GM23338 (cell line): ENCODE measurements at regions not wholly inside any gene's neighbourhood (a gene's known extent, or its start where the extent isn't known, plus 50 kb on each side); places are given as distances from the start of the nearest gene placed in this dataset.
A peak's percentile ranks its signal among the peaks of the same experiment; 100 is the strongest.

Experiments
- ATAC-seq: fragments of 200-7000 bp; cut with Tn5 transposase; 3 replicates; pipeline ENCODE4 v1.9.1; 2020
- DNase-seq: peaks from one replicate; pipeline ENCODE4 v3.0.0-alpha.2; 2015; ENCODE audit warnings: low spot score
- H2AFZ ChIP-seq: fragments of 200-600 bp; sonication (generic); 2 replicates; pipeline ENCODE4 v1.8.0; 2016; ENCODE audit warnings: antibody characterized with exemption, mild to moderate bottlenecking, moderate library complexity
- H3F3A ChIP-seq: fragments of 200-600 bp; sonication (generic); replicated peaks from 2 replicates; pipeline ENCODE4 v1.8.0; 2017; ENCODE audit warnings: antibody characterized with exemption, mixed run types, low read depth
- H3K27ac ChIP-seq: fragments of 200-600 bp; sonication (generic); 2 replicates; pipeline ENCODE4 v1.6.1; 2016; ENCODE audit warnings: low read depth
- H3K27me3 ChIP-seq: fragments of 200-600 bp; sonication (generic); 2 replicates; pipeline ENCODE4 v1.8.0; 2016; ENCODE audit warnings: mild to moderate bottlenecking, mixed run types, moderate library complexity; ENCODE audit not compliant: insufficient read depth
- H3K36me3 ChIP-seq: fragments of 200-600 bp; sonication (generic); 2 replicates; pipeline ENCODE4 v1.8.0; 2016; ENCODE audit warnings: mild to moderate bottlenecking; ENCODE audit not compliant: insufficient read depth
- H3K4me1 ChIP-seq: fragments of 200-600 bp; sonication (generic); 2 replicates; pipeline ENCODE4 v1.8.0; 2016; ENCODE audit warnings: mild to moderate bottlenecking, moderate library complexity; ENCODE audit not compliant: insufficient read depth
- H3K4me2 ChIP-seq: fragments of 200-600 bp; sonication (generic); 2 replicates; pipeline ENCODE4 v1.7.1; 2017; ENCODE audit warnings: mixed run types
- H3K4me3 ChIP-seq: fragments of 200-600 bp; sonication (generic); 2 replicates; pipeline ENCODE4 v1.6.1; 2016; ENCODE audit warnings: mixed run types
- H3K79me2 ChIP-seq: fragments of 200-600 bp; sonication (generic); replicated peaks from 2 replicates; pipeline ENCODE4 v1.8.0; 2017; ENCODE audit warnings: mild to moderate bottlenecking; ENCODE audit not compliant: insufficient read depth
- H3K9me2 ChIP-seq: fragments of 200-600 bp; sonication (generic); 2 replicates; pipeline ENCODE4 v1.8.0; 2017; ENCODE audit not compliant: insufficient read depth
- H4K20me1 ChIP-seq: fragments of 200-600 bp; sonication (generic); replicated peaks from 2 replicates; pipeline ENCODE4 v1.8.0; 2017; ENCODE audit warnings: mild to moderate bottlenecking; ENCODE audit not compliant: insufficient read depth
- H3K27ac Mint-ChIP-seq: 2 replicates; pipeline ENCODE4 v1.8.0; 2020; ENCODE audit warnings: inconsistent platforms, mild to moderate bottlenecking, moderate library complexity, mixed read lengths
- H3K27me3 Mint-ChIP-seq: 3 replicates; pipeline ENCODE4 v1.8.0; 2022; ENCODE audit warnings: low read depth, mild to moderate bottlenecking, moderate library complexity, mixed read lengths, inconsistent platforms; ENCODE audit not compliant: insufficient read depth, poor library complexity
- H3K36me3 Mint-ChIP-seq: 3 replicates; pipeline ENCODE4 v1.8.0; 2021; ENCODE audit warnings: low read depth, mild to moderate bottlenecking, inconsistent platforms, moderate library complexity, mixed read lengths
- H3K4me1 Mint-ChIP-seq: 3 replicates; pipeline ENCODE4 v1.8.0; 2020; ENCODE audit warnings: mild to moderate bottlenecking, inconsistent platforms, mixed read lengths
- H3K4me3 Mint-ChIP-seq: 3 replicates; pipeline ENCODE4 v1.8.0; 2021; ENCODE audit warnings: moderate library complexity, mild to moderate bottlenecking, inconsistent platforms, mixed read lengths
- H3K9me3 Mint-ChIP-seq: 3 replicates; pipeline ENCODE4 v1.8.0; 2020; ENCODE audit warnings: moderate library complexity, mild to moderate bottlenecking, inconsistent platforms, mixed read lengths
- EZH2phosphoT487 ChIP-seq: fragments of 200-600 bp; sonication (generic); IDR thresholded peaks from one replicate; pipeline ENCODE4 v1.8.1; 2018; ENCODE audit warnings: antibody characterized with exemption; ENCODE audit not compliant: unreplicated experiment
- JUNB ChIP-seq: IDR thresholded peaks from one replicate; pipeline ENCODE4 v1.6.1; 2016; ENCODE audit warnings: antibody characterized with exemption; ENCODE audit not compliant: unreplicated experiment
- POLR2AphosphoS5 ChIP-seq: IDR thresholded peaks from 2 replicates; pipeline ENCODE4 v1.6.1; 2016; ENCODE audit warnings: antibody characterized with exemption, low read depth
- ZNF114 ChIP-seq: fragments of 250-450 bp; sonication (Bioruptor Pico); IDR thresholded peaks from 2 replicates; pipeline ENCODE4 v1.5.0; 2020; ENCODE audit warnings: mild to moderate bottlenecking, moderate library complexity
- ZNF331 ChIP-seq: fragments of 250-450 bp; sonication (Bioruptor Pico); IDR thresholded peaks from 2 replicates; pipeline ENCODE4 v1.5.0; 2020; ENCODE audit warnings: low read depth, mild to moderate bottlenecking, moderate library complexity
- TF ChIP-seq, protein P1 (sequence below): IDR thresholded peaks from 2 replicates; pipeline ENCODE4 v1.6.1; 2016; ENCODE audit warnings: antibody characterized with exemption
- TF ChIP-seq, protein P2 (sequence below): fragments of 250-450 bp; sonication (Bioruptor Pico); IDR thresholded peaks from 2 replicates; pipeline ENCODE4 v1.5.0; 2020; ENCODE audit warnings: mild to moderate bottlenecking, moderate library complexity

DNA sequence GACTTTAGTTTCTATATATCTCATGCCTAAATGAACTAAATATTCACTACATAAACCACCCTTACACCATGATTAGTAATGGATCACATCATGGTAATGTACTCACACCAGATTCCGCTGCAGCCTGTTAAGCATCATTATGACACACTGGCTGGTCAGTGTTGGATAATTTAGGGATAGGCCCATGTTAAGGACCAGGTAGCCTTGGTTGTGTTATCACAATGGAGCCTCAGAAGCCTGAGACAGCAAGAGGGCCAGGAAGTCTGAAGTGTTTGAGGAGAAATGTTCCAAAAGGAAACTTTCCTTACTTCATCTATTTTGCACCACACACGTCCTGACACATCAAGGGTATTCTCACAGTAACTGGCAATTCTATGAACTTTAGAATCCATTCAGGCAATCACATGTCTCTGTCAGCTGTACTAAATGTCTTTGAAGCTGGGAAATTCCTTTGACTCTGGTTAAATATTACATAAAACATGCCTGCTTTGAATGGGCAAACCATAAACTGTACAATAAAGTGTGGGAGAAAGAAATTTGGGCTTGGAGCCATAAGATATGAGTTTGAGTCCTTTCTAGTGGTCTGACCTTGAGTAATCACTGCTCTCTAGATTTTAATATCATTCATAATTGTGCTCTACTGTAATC, 105.3 kb upstream of the DPT start:
- TF ChIP-seq EZH2phosphoT487 (no peak), POLR2AphosphoS5 (no peak), ZNF114 (CRISPR knock-in tag) (no peak), JUNB (no peak), ZNF331 (CRISPR knock-in tag) (no peak)
- TF ChIP-seq, protein P1, sequence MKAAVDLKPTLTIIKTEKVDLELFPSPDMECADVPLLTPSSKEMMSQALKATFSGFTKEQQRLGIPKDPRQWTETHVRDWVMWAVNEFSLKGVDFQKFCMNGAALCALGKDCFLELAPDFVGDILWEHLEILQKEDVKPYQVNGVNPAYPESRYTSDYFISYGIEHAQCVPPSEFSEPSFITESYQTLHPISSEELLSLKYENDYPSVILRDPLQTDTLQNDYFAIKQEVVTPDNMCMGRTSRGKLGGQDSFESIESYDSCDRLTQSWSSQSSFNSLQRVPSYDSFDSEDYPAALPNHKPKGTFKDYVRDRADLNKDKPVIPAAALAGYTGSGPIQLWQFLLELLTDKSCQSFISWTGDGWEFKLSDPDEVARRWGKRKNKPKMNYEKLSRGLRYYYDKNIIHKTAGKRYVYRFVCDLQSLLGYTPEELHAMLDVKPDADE: no peak
- TF ChIP-seq, protein P2, sequence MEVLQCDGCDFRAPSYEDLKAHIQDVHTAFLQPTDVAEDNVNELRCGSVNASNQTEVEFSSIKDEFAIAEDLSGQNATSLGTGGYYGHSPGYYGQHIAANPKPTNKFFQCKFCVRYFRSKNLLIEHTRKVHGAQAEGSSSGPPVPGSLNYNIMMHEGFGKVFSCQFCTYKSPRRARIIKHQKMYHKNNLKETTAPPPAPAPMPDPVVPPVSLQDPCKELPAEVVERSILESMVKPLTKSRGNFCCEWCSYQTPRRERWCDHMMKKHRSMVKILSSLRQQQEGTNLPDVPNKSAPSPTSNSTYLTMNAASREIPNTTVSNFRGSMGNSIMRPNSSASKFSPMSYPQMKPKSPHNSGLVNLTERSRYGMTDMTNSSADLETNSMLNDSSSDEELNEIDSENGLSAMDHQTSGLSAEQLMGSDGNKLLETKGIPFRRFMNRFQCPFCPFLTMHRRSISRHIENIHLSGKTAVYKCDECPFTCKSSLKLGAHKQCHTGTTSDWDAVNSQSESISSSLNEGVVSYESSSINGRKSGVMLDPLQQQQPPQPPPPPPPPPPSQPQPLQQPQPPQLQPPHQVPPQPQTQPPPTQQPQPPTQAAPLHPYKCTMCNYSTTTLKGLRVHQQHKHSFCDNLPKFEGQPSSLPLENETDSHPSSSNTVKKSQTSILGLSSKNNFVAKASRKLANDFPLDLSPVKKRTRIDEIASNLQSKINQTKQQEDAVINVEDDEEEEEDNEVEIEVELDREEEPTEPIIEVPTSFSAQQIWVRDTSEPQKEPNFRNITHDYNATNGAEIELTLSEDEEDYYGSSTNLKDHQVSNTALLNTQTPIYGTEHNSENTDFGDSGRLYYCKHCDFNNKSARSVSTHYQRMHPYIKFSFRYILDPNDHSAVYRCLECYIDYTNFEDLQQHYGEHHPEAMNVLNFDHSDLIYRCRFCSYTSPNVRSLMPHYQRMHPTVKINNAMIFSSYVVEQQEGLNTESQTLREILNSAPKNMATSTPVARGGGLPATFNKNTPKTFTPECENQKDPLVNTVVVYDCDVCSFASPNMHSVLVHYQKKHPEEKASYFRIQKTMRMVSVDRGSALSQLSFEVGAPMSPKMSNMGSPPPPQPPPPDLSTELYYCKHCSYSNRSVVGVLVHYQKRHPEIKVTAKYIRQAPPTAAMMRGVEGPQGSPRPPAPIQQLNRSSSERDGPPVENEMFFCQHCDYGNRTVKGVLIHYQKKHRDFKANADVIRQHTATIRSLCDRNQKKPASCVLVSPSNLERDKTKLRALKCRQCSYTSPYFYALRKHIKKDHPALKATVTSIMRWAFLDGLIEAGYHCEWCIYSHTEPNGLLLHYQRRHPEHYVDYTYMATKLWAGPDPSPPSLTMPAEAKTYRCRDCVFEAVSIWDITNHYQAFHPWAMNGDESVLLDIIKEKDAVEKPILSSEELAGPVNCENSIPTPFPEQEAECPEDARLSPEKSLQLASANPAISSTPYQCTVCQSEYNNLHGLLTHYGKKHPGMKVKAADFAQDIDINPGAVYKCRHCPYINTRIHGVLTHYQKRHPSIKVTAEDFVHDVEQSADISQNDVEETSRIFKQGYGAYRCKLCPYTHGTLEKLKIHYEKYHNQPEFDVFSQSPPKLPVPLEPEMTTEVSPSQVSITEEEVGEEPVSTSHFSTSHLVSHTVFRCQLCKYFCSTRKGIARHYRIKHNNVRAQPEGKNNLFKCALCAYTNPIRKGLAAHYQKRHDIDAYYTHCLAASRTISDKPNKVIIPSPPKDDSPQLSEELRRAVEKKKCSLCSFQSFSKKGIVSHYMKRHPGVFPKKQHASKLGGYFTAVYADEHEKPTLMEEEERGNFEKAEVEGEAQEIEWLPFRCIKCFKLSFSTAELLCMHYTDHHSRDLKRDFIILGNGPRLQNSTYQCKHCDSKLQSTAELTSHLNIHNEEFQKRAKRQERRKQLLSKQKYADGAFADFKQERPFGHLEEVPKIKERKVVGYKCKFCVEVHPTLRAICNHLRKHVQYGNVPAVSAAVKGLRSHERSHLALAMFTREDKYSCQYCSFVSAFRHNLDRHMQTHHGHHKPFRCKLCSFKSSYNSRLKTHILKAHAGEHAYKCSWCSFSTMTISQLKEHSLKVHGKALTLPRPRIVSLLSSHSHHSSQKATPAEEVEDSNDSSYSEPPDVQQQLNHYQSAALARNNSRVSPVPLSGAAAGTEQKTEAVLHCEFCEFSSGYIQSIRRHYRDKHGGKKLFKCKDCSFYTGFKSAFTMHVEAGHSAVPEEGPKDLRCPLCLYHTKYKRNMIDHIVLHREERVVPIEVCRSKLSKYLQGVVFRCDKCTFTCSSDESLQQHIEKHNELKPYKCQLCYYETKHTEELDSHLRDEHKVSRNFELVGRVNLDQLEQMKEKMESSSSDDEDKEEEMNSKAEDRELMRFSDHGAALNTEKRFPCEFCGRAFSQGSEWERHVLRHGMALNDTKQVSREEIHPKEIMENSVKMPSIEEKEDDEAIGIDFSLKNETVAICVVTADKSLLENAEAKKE: no peak
- Histone ChIP-seq H3K27ac (no peak overlapping the region), H3K4me3 (no peak overlapping the region), H3K27me3 (no peaks in the 10 kb centered on the region), H4K20me1 (no peaks in the 10 kb centered on the region), H2AFZ (peak overlapping the region; percentile 94), H3K4me2 (no peak overlapping the region), H3K36me3 (no peaks in the 10 kb centered on the region), H3K79me2 (no peaks in the 10 kb centered on the region), H3F3A (no peaks in the 10 kb centered on the region), H3K9me2 (peaks cover 13% of the 10 kb centered on the region; the same call in 1 of the 2 replicates), H3K4me1 (0 out of 2 replicates have a peak, but pooled peaks cover 7% of the 10 kb centered on the region)
- Mint-ChIP-seq H3K4me1 (peaks cover 25% of the 10 kb centered on the region), H3K4me3 (no peak overlapping the region), H3K36me3 (0 out of 3 replicates have a peak, but pooled peaks cover 3% of the 10 kb centered on the region), H3K27ac (0 out of 2 replicates have a peak overlapping the region, but pooled peaks have one; percentile 50), H3K27me3 (no peaks in the 10 kb centered on the region), H3K9me3 (peaks cover 25% of the 10 kb centered on the region)
- ATAC-seq (no peak), DNase-seq (no peak)
